ENCODE measurements at regions not wholly inside any gene's neighbourhood (a gene's known extent, or its start where the extent isn't known, plus 50 kb on each side); places are given as distances from the start of the nearest gene placed in this dataset.

- H3K4me1 ChIP-seq, result no peaks in the 10 kb centered on the region
- no peak overlapping the region for H3K4me2 ChIP-seq (ENCODE audit: low read length)
- no peaks in the 10 kb centered on the region for H3K36me3 ChIP-seq (ENCODE audit: control insufficient read depth, insufficient read depth, low read length)
- no peak overlapping the region for H2AFZ ChIP-seq
- no peak overlapping the region for H3K4me3 ChIP-seq (ENCODE audit: low read depth, low read length)
- no peaks in the 10 kb centered on the region for H3K27me3 ChIP-seq (ENCODE audit: control insufficient read depth, insufficient read depth, low read length)
- no peaks in the 10 kb centered on the region for H3K79me2 ChIP-seq
- H3K9me3 ChIP-seq (ENCODE audit: control insufficient read depth, low read length), result no peaks in the 10 kb centered on the region
- H3K9ac ChIP-seq, result no peak overlapping the region
- TF ChIP-seq, protein P1, sequence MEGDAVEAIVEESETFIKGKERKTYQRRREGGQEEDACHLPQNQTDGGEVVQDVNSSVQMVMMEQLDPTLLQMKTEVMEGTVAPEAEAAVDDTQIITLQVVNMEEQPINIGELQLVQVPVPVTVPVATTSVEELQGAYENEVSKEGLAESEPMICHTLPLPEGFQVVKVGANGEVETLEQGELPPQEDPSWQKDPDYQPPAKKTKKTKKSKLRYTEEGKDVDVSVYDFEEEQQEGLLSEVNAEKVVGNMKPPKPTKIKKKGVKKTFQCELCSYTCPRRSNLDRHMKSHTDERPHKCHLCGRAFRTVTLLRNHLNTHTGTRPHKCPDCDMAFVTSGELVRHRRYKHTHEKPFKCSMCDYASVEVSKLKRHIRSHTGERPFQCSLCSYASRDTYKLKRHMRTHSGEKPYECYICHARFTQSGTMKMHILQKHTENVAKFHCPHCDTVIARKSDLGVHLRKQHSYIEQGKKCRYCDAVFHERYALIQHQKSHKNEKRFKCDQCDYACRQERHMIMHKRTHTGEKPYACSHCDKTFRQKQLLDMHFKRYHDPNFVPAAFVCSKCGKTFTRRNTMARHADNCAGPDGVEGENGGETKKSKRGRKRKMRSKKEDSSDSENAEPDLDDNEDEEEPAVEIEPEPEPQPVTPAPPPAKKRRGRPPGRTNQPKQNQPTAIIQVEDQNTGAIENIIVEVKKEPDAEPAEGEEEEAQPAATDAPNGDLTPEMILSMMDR (IDR thresholded peaks at IDR 0.05), result no peak
- no peak overlapping the region for H3K27ac ChIP-seq
Observed at GRCh38 chr11:28871090-28871489, 762.9 kb downstream of the METTL15 start.

GRCh38 chr11:28863422-28863821 lies 755.2 kb downstream of the METTL15 start:
- H3K36me3 ChIP-seq (ENCODE audit: control insufficient read depth, insufficient read depth, low read length), result no peaks in the 10 kb centered on the region
- H3K9ac ChIP-seq, result no peak overlapping the region
- no peaks in the 10 kb centered on the region for H3K9me3 ChIP-seq (ENCODE audit: control insufficient read depth, low read length)
- H3K79me2 ChIP-seq, result no peaks in the 10 kb centered on the region
- H3K4me3 ChIP-seq (ENCODE audit: low read depth, low read length), result no peak overlapping the region
- H3K4me2 ChIP-seq (ENCODE audit: low read length), result no peak overlapping the region
- no peaks in the 10 kb centered on the region for H3K4me1 ChIP-seq
- no peaks in the 10 kb centered on the region for H3K27me3 ChIP-seq (ENCODE audit: control insufficient read depth, insufficient read depth, low read length)
- H2AFZ ChIP-seq, result no peak overlapping the region
- TF ChIP-seq, protein P1 (IDR thresholded peaks at IDR 0.05), result no peak
- no peak overlapping the region for H3K27ac ChIP-seq

DNA sequence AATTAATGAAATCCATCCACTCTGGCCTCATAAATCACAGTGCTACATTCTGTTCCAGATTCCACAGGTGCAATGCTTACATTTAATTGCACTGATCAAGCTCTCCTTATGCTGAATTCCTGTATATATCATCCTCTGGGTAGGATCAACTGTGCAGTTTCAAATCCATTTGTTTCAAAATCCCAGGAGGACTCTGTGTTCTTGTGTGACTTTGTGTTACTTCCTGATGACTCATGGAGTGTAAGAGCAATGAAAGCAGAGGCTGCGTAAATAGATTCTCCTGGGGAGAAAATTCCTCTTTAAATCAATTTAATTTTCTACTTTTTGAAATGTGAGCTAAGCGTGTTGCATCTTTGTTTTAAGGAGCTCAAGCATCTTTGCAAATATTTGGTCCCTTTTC lies 752.7 kb downstream of the METTL15 start:
- H3K36me3 ChIP-seq (ENCODE audit: control insufficient read depth, insufficient read depth, low read length), result no peaks in the 10 kb centered on the region
- H3K27ac ChIP-seq, result no peak overlapping the region
- no peaks in the 10 kb centered on the region for H3K9me3 ChIP-seq (ENCODE audit: control insufficient read depth, low read length)
- H3K4me2 ChIP-seq (ENCODE audit: low read length), result no peak overlapping the region
- no peaks in the 10 kb centered on the region for H3K27me3 ChIP-seq (ENCODE audit: control insufficient read depth, insufficient read depth, low read length)
- H2AFZ ChIP-seq, result no peak overlapping the region
- no peaks in the 10 kb centered on the region for H3K79me2 ChIP-seq
- no peak overlapping the region for H3K9ac ChIP-seq
- TF ChIP-seq, protein P1 (IDR thresholded peaks at IDR 0.05), result no peak
- H3K4me3 ChIP-seq (ENCODE audit: low read depth, low read length), result no peak overlapping the region
- no peaks in the 10 kb centered on the region for H3K4me1 ChIP-seq

DNA sequence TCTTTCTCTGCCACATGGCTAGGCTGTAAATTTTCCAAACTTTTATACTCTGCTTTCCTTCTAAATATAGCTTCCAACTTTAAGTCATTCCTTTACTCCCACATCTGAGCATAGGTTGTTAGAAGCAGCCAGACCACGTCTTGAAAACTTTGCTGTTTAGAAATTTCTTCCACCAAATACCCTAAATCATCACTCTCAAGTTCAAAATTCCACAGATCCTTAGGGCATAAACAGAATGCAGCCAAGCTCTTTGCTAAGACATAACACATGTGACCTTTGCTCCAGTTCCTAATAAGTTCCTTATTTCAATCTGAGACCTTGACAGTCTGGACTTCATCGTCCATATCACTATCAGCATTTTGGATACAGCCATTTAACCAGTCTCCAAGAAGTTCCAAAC lies 749.9 kb downstream of the METTL15 start:
- Histone ChIP-seq H3K9me3 (ENCODE audit: control insufficient read depth, low read length) (no peaks in the 10 kb centered on the region), H3K36me3 (ENCODE audit: control insufficient read depth, insufficient read depth, low read length) (no peaks in the 10 kb centered on the region), H3K4me2 (ENCODE audit: low read length) (no peak overlapping the region), H3K27me3 (ENCODE audit: control insufficient read depth, insufficient read depth, low read length) (no peaks in the 10 kb centered on the region), H2AFZ (no peak overlapping the region), H3K4me1 (no peaks in the 10 kb centered on the region), H3K9ac (no peak overlapping the region), H3K27ac (no peak overlapping the region), H3K79me2 (no peaks in the 10 kb centered on the region), H3K4me3 (ENCODE audit: low read depth, low read length) (no peak overlapping the region)
- TF ChIP-seq, protein P1 (IDR thresholded peaks at IDR 0.05), result no peak

DNA sequence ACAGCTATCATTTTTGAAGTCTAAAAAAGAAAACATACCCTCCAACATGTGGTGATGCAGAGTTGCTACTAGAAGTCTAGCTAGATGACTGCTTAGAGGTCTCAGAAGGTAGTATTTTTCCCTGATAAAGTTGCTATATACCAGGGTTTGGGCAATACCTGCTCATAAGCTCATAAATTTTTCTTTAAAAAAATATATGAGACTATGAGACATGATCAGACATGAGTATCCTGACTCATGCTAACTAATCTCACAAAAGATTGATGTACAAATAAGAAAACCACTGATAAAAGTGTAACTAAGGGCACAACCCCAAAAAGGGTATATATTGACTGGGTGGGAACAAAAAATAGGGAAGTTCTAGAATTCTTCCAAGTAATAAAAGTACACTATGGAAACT lies 740.9 kb downstream of the METTL15 start:
- Histone ChIP-seq H2AFZ (no peak overlapping the region), H3K9ac (no peak overlapping the region), H3K79me2 (no peaks in the 10 kb centered on the region), H3K27me3 (ENCODE audit: control insufficient read depth, insufficient read depth, low read length) (no peaks in the 10 kb centered on the region), H3K27ac (no peak overlapping the region), H3K36me3 (ENCODE audit: control insufficient read depth, insufficient read depth, low read length) (no peaks in the 10 kb centered on the region), H3K4me1 (no peaks in the 10 kb centered on the region), H3K4me3 (ENCODE audit: low read depth, low read length) (no peak overlapping the region), H3K9me3 (ENCODE audit: control insufficient read depth, low read length) (no peaks in the 10 kb centered on the region), H3K4me2 (ENCODE audit: low read length) (no peak overlapping the region)
- TF ChIP-seq, protein P1 (IDR thresholded peaks at IDR 0.05), result no peak

Measured in parathyroid adenoma (tissue), 2 donors.